Thoracic aorta (tissue), 2 donors: ENCODE measurements at regions not wholly inside any gene's neighbourhood (a gene's known extent, or its start where the extent isn't known, plus 50 kb on each side); places are given as distances from the start of the nearest gene placed in this dataset.

Source experiments
- ATAC-seq: fragments of 150-250 bp; one replicate; pipeline ENCODE4 v1.8.0; 2017; ENCODE audit warnings: low read depth; ENCODE audit not compliant: insufficient number of reproducible peaks, low FRiP score
- DNase-seq: peaks from one replicate; pipeline ENCODE4 v3.0.0-alpha.2; 2020; ENCODE audit warnings: low spot score
- H3K27ac ChIP-seq, 2 donors: fragments of 200-600 bp; sonication (generic); 1 replicate in 1 of 2; 2 replicates in 1 of 2; pipeline ENCODE4 v1.5.1; 2016; ENCODE audit warnings: mild to moderate bottlenecking in 2 of 2, moderate library complexity in 2 of 2
- H3K27me3 ChIP-seq: fragments of 200-600 bp; sonication (generic); replicated peaks from 2 replicates; pipeline ENCODE4 v1.6.0; 2016; ENCODE audit warnings: mild to moderate bottlenecking; ENCODE audit not compliant: insufficient read depth
- H3K36me3 ChIP-seq: fragments of 200-600 bp; sonication (generic); one replicate; pipeline ENCODE4 v1.5.1; 2016
- H3K4me1 ChIP-seq, 2 donors: fragments of 200-600 bp; sonication (generic); 1 replicate in 1 of 2; 2 replicates in 1 of 2; pipeline versions ENCODE4 v1.5.1 to v1.6.0; 2016; ENCODE audit warnings: low read depth in 2 of 2, mild to moderate bottlenecking in 1 of 2; ENCODE audit not compliant: control insufficient read depth in 1 of 2
- H3K4me3 ChIP-seq: fragments of 200-600 bp; sonication (generic); 2 replicates; pipeline ENCODE4 v1.5.1; 2016; ENCODE audit warnings: mild to moderate bottlenecking
- H3K9me3 ChIP-seq: fragments of 200-600 bp; sonication (generic); 2 replicates; pipeline ENCODE4 v1.5.1; 2016
- TF ChIP-seq, protein P1 (sequence below): fragments of 200-600 bp; sonication (generic); IDR thresholded peaks from one replicate; pipeline ENCODE4 v1.5.1; 2019; ENCODE audit warnings: antibody characterized with exemption

GRCh38 chr4:141346144-141346543 is 125.4 kb downstream of the ZNF330 start:
- TF ChIP-seq, protein P1, sequence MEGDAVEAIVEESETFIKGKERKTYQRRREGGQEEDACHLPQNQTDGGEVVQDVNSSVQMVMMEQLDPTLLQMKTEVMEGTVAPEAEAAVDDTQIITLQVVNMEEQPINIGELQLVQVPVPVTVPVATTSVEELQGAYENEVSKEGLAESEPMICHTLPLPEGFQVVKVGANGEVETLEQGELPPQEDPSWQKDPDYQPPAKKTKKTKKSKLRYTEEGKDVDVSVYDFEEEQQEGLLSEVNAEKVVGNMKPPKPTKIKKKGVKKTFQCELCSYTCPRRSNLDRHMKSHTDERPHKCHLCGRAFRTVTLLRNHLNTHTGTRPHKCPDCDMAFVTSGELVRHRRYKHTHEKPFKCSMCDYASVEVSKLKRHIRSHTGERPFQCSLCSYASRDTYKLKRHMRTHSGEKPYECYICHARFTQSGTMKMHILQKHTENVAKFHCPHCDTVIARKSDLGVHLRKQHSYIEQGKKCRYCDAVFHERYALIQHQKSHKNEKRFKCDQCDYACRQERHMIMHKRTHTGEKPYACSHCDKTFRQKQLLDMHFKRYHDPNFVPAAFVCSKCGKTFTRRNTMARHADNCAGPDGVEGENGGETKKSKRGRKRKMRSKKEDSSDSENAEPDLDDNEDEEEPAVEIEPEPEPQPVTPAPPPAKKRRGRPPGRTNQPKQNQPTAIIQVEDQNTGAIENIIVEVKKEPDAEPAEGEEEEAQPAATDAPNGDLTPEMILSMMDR, result peak; percentile 58
- Histone ChIP-seq H3K9me3 (no peaks in the 10 kb centered on the region), H3K27ac (no peak overlapping the region)

DNA sequence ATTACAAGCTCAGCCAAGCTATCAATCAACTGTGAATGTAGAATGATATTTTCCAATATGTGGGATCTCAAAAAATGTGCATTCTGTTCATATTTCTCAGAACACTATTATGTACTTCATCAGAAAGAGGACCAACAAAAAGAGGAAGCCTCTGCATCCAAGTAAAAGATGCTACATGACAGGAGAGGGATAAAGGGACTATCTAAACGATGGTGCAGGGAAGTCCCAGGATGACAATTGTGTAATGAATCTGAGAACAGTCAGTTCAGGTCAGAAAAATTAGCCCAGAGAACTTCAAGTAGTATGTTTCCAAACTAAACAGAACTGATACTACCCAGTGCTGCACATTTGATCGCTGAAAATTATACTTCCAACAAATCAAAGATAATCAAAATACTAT is 127.0 kb downstream of the ZNF330 start:
- H3K27me3 ChIP-seq, result no peaks in the 10 kb centered on the region
- peak overlapping the region in 1 of 2 donors; percentile 4 for H3K27ac ChIP-seq
- H3K36me3 ChIP-seq, result no peaks in the 10 kb centered on the region
- TF ChIP-seq, protein P1, result no peak
- DNase-seq (no peak), ATAC-seq (no peak)
- H3K4me3 ChIP-seq, result no peak overlapping the region
- no peaks in the 10 kb centered on the region for H3K9me3 ChIP-seq
- peaks cover 12 to 39% of the 10 kb centered on the region in 2 donors for H3K4me1 ChIP-seq

More at GRCh38 chr4:141346144-141346543, 125.4 kb downstream of the ZNF330 start:
- ATAC-seq (peak; percentile 37), DNase-seq (no peak)
- H3K4me3 ChIP-seq, result no peak overlapping the region
- no peaks in the 10 kb centered on the region for H3K36me3 ChIP-seq
- no peaks in the 10 kb centered on the region for H3K27me3 ChIP-seq
- peaks cover 12 to 29% of the 10 kb centered on the region in 2 donors for H3K4me1 ChIP-seq

DNA sequence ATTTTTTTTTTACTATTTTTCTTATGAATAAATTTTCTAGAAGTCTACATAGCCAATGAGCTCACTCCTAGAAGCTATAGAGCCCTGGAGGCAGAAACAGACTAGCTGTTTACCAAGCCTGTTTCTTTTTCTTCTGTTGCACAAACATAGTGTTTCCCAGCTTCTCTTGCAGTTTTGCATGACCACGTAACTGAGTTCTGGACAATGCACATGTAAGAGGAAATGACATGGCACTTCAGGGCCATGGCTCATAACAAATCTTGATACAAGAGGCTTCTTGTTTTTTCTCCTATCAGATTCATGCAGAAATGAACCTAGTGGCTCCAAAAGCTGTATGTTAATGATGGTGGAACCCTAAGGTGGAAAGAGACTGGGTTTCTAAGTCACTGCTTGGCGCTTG is 127.4 kb downstream of the ZNF330 start:
- ATAC-seq (no peak), DNase-seq (no peak)
- Histone ChIP-seq H3K4me3 (no peak overlapping the region), H3K4me1 (peaks cover 13 to 43% of the 10 kb centered on the region in 2 donors), H3K36me3 (no peaks in the 10 kb centered on the region), H3K27me3 (no peaks in the 10 kb centered on the region), H3K27ac (peak overlapping the region; percentile 4 to 12), H3K9me3 (no peaks in the 10 kb centered on the region)
- TF ChIP-seq, protein P1, result no peak

DNA sequence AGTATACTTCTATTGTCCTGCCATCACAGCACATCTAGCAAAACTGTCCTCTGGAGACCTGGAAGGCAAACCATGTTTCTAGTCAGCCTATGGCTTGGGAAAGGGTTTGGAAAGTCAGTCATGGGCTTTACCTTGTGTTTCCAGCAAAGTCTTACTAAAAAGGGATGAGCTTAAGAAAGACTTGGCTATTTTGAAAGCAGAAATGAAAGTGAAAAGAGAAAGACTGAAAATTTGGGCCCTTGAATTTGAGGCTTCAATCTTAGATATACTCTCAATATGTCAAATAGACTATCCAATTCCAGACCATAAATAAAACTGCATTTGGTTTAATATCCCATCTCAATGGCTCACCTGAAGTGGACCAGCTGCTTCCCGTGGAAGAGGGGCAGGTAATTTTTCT is 127.9 kb downstream of the ZNF330 start:
- DNase-seq (no peak), ATAC-seq (no peak)
- no peaks in the 10 kb centered on the region for H3K27me3 ChIP-seq
- H3K4me3 ChIP-seq, result no peak overlapping the region
- peak overlapping the region; percentile 4 to 12 for H3K27ac ChIP-seq
- peaks cover 15 to 48% of the 10 kb centered on the region in 2 donors for H3K4me1 ChIP-seq
- H3K9me3 ChIP-seq, result no peaks in the 10 kb centered on the region
- no peaks in the 10 kb centered on the region for H3K36me3 ChIP-seq
- TF ChIP-seq, protein P1, result no peak

- Histone ChIP-seq H3K9me3 (no peaks in the 10 kb centered on the region), H3K27me3 (no peaks in the 10 kb centered on the region), H3K4me1 (peaks cover 15 to 48% of the 10 kb centered on the region in 2 donors), H3K4me3 (no peak overlapping the region), H3K36me3 (no peaks in the 10 kb centered on the region), H3K27ac (peak overlapping the region in 1 of 2 donors; percentile 56)
- ATAC-seq (no peak), DNase-seq (no peak)
- TF ChIP-seq, protein P1, result no peak
Measured at GRCh38 chr4:141349236-141349635, 128.5 kb downstream of the ZNF330 start.
